Right ventricle myocardium inferior (tissue), 1 donor: ENCODE measurements at regions not wholly inside any gene's neighbourhood (a gene's known extent, or its start where the extent isn't known, plus 50 kb on each side); places are given as distances from the start of the nearest gene placed in this dataset.
"Not testable (repeated sequence)": the region's sequence is repeated elsewhere in the genome, so short reads cannot be mapped to it uniquely, and the experiment has no call there.

ENCODE experiments used
- ATAC-seq: fragments of 200-7000 bp; cut with Tn5 transposase; one replicate; pipeline ENCODE4 v1.9.1; 2020; ENCODE audit warnings: mild to moderate bottlenecking, moderate library complexity
- DNase-seq: peaks from one replicate; pipeline ENCODE4 v3.0.0; 2021; ENCODE audit errors: missing footprints
- intact Hi-C: fragments of 100-400 bp; cut with DNase I; formaldehyde crosslinking; loops from one replicate; pipeline ENCODE4 v1.11.0; 2022
- donor health status: DM: no; HTN: yes; CAD: no; lungs with severe emphysema.

- ATAC-seq (no peak), DNase-seq (no peak)
- intact Hi-C loops, result no loop called here
Measured at GRCh38 chr12:3416670-3417069, 74.3 kb upstream of the PRMT8 start.

DNA sequence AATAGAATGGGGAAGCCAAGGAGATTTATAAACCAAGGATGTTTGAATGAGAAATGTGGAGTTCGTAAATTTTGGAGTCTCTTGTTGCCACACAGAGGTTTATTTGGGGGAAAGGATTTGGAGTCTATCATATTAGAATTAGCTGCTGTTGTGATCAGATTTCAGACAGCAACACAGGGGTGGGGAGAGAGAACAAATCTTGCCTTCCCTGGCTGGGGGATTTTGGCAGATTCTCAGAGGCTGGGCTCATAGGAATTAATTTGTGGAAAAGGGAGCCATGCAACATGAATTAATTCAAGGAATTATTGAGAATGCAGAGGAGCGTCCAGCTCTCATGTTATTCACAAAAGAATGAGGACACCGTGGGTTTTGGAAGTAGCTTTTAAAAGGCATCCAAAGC lies 73.9 kb upstream of the PRMT8 start:
- intact Hi-C loops, result no loop called here
- DNase-seq, result no peak
- ATAC-seq, result no peak

- intact Hi-C loops, result no loop called here
- no peak for ATAC-seq
- DNase-seq, result no peak
Measured at GRCh38 chr12:3417937-3418462, 73.0 kb upstream of the PRMT8 start.

- DNase-seq, result no peak
- intact Hi-C loops, result no loop called here
- no peak for ATAC-seq
Measured at GRCh38 chr12:3418609-3419390, 72.2 kb upstream of the PRMT8 start.

DNA sequence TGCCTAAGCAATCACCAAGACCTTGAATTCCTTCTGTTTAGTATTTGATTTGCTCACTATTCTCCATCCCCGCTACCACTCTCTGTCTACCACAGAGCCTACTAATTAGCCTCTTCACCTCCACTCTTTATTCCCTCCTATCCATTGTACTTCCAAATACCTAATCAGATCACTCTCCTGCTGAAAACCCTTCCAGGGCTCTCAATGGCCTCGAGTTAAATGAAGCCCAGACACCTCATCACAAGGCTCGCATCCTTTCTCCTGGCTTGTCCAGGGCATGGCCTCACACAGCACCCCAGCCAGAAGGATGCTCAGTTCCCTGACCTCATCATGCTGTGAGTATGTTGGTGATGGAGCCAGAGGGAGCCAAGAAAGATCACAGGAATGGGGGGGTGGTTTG lies 71.4 kb upstream of the PRMT8 start:
- no peak for DNase-seq
- no peak for ATAC-seq
- intact Hi-C loops, result no loop called here

GRCh38 chr12:3420693-3421092 lies 70.3 kb upstream of the PRMT8 start:
- DNase-seq (no peak), ATAC-seq (no peak)
- intact Hi-C loops, result no loop called here

GRCh38 chr12:3421191-3421978 lies 69.6 kb upstream of the PRMT8 start:
- intact Hi-C loops, result no loop called here
- DNase-seq (no peak), ATAC-seq (no peak)

DNA sequence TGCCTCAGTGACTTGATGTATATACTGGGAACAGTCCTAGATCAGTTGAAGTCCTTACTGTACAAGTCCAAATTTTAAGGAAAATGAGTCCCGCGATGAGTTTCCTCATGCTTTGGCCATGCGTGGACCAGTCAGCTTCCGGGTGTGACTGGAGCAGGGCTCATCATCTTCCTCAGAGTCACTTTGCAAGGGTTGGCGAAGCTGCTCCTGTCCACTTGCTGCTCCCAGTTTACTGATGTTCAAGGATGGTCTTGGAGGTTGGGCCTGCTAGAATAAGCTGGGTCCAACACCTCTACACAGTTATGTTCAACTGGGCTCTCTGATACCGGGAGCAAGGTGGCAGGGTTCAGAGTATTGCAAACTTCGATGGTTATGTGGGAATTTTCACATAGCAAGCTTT lies 66.2 kb upstream of the PRMT8 start:
- intact Hi-C loops, ATAC-seq, DNase-seq: not testable (repeated sequence)

GRCh38 chr12:3427956-3428355 lies 63.0 kb upstream of the PRMT8 start:
- intact Hi-C loops, result no loop called here
- no peak for DNase-seq
- no peak for ATAC-seq

- intact Hi-C loops, result no loop called here
- no peak for ATAC-seq
- no peak for DNase-seq
Measured at GRCh38 chr12:3428631-3429030, 62.4 kb upstream of the PRMT8 start.

DNA sequence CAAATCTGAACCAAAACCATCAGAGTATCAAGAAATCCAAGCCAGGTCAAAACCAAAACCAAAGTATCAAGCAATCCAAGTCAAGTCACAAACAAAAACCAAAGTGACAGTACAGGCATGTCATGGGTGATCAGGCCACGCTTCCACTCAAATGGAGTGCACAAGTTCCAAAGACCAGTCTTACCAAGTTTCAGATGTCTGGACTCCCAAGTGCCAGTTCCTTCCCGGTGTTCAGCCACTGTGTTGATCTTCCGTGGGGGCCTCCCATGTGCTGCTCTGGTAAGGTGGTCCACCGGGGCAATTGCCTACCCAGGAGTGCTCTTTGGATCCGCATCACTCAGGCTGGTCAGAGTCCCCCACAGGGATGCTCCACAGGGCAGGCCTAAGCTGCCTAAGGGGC lies 61.5 kb upstream of the PRMT8 start:
- ATAC-seq, intact Hi-C loops, DNase-seq: not testable (repeated sequence)

DNA sequence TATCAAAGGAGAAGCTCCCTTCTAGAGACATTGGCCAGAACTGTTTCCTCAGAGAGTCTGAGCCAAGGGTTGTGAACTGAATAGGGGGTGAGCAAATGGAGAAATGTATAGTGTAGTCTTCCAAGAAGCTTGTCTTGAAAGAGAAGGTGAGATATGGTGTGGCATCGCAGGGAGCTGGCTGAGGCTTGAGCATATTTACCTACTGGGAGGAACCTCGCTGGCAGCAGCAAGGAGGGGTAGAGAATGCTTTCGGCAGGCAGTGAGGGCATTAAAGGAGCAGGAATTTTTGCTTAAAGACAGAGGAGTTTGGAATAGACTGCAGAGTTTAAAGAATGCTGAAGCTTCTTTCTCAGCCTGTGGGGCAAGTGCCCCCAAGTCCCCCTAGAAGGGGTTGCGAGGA lies 59.3 kb upstream of the PRMT8 start:
- ATAC-seq, result no peak
- intact Hi-C loops, result no loop called here
- DNase-seq, result no peak

DNA sequence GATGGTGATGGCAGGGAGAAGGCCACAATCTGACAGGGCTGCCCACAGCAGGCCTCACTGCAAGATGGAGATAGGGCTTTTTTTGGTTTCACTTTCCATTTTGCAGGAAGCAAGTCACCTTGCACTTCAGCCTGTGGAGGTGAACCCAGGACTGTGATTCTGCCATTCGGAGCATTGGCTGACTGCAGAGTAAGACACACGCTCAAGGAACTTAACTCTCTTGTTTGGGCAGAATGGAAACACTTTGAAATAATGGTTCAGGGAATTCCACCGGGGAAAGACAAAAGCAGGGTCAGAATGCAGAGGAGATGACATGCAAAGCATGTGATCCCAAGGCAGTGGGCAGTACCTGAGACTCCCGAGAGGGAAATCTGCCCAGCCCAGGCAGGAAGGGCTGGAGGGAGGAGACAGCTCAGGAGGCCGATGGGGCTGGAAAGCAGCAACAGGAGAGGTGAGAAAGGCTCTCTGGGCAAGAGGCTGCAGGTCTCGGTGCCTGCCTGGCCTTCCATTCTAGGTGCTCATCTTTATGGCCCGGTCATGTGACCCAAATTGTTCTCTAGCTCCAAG lies 58.7 kb upstream of the PRMT8 start:
- intact Hi-C loops, result no loop called here
- no peak for ATAC-seq
- DNase-seq, result no peak

- no peak for DNase-seq
- ATAC-seq, result no peak
- intact Hi-C loops, result no loop called here
Measured at GRCh38 chr12:3432868-3433267, 58.1 kb upstream of the PRMT8 start.

DNA sequence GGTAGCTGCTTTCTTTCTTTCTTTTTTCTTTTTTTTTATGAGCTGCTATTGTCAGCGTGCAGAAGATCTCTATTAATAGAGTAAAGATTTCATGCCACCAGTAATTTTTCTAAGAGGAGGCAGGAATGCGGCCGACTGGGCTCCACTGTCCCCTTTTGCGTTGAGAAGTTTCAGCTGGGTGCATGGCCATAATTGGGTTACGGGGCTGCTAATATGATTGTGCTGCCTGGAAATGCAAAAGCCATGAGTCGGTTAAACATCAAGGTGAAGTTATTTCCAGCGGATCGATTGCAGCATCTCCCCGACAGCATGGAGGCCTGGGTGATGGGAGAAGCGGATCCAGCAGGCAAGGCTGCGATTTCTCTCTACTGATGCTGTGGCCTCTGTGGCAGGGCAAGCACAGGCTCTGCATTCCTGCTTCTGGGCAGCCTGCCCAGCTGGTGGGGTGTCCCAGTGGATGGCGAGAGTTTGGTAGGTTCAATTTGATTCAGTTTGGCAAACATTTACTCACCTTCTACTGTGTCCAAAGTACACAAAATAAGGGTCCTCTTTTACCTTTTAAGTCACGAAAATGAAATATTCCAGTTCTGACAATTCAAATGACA lies 54.4 kb upstream of the PRMT8 start:
- intact Hi-C loops, result no loop called here
- ATAC-seq (no peak), DNase-seq (no peak)

GRCh38 chr12:3437986-3438385 lies 53.0 kb upstream of the PRMT8 start:
- intact Hi-C loops, result no loop called here
- ATAC-seq (no peak), DNase-seq (no peak)

- intact Hi-C loops, result no loop called here
- no peak for ATAC-seq
- no peak for DNase-seq
Measured at GRCh38 chr12:3438401-3438800, 52.6 kb upstream of the PRMT8 start.
